ENCODE measurements at regions not wholly inside any gene's neighbourhood (a gene's known extent, or its start where the extent isn't known, plus 50 kb on each side); places are given as distances from the start of the nearest gene placed in this dataset.

DNA sequence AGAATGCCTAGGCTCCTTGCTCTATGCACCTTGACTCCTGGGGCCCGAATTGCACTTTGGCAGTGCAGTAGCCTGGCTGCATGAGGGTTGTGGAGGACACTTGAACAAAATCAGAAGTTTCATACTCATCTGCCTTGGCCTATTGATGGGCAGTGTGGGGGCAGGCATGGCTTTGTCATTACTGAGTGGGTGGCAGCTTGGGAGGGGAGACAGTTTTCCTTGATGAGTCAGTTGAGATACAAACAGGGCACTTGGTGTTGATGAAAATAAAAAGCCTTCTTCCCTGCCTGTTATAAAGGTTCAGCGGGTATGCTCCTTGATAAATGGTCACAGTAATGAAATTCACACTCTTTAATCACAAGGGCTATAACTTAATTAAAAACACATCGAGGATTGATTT, 126.8 kb upstream of the MAMLD1 start:
- H4K91ac ChIP-seq (ENCODE audit: low read depth, low read length, poor library complexity) = no peak overlapping the region
- H3K4me2 ChIP-seq (ENCODE audit: insufficient read depth, low read length, poor library complexity, severe bottlenecking) = no peak overlapping the region
- no peak overlapping the region for H2AK5ac ChIP-seq (ENCODE audit: low read depth, low read length)
- H3K18ac ChIP-seq (ENCODE audit: low read length) = no peak overlapping the region
- H2BK15ac ChIP-seq (ENCODE audit: low read length) = no peak overlapping the region
- no peaks in the 10 kb centered on the region for H3K4me1 ChIP-seq (ENCODE audit: control insufficient read depth in 2 of 2, insufficient read depth in 1 of 2, low read depth in 1 of 2, low read length in 2 of 2)
- no peak overlapping the region for H3K9ac ChIP-seq (ENCODE audit: low read depth, low read length, poor library complexity)
- no peaks in the 10 kb centered on the region for H3K9me3 ChIP-seq (replicated peaks in 1 of 2; ENCODE audit: control insufficient read depth in 2 of 2, insufficient read depth in 1 of 2, low read depth in 1 of 2, low read length in 2 of 2)
- no peak overlapping the region for H2BK5ac ChIP-seq (ENCODE audit: low read length)
- no peak overlapping the region for H3K14ac ChIP-seq (ENCODE audit: low read length)
- H3K27ac ChIP-seq (replicated peaks; ENCODE audit: low read length) = no peak overlapping the region
- no peak overlapping the region for H4K8ac ChIP-seq (ENCODE audit: low read depth, low read length)
- H3K4me3 ChIP-seq (ENCODE audit: low read length in 2 of 2) = no peak overlapping the region
- DNase-seq (ENCODE audit: low spot score) = no peak
- H3K79me1 ChIP-seq (ENCODE audit: low read depth, low read length) = no peaks in the 10 kb centered on the region
- no peak overlapping the region for H3K23ac ChIP-seq (ENCODE audit: low read depth, low read length, poor library complexity)
- no peaks in the 10 kb centered on the region for H3K36me3 ChIP-seq (replicated peaks in 1 of 2; ENCODE audit: control insufficient read depth in 2 of 2, insufficient read depth in 2 of 2, low read length in 2 of 2)
- H2AFZ ChIP-seq (ENCODE audit: low read length) = no peak overlapping the region
- no CpG with 5 or more reads among the region's 3 CpGs for WGBS, 2 donors (ENCODE audit: extremely low coverage in 2 of 2, insufficient read length in 2 of 2, insufficient replicate concordance in 1 of 2)
- H3K4ac ChIP-seq (ENCODE audit: low read length) = no peak overlapping the region
- no peak overlapping the region for H2BK12ac ChIP-seq (ENCODE audit: low read length)
- no peak overlapping the region for H2BK120ac ChIP-seq (ENCODE audit: low read depth, low read length)
- H3K27me3 ChIP-seq (ENCODE audit: control insufficient read depth in 3 of 3, insufficient read depth in 3 of 3, low read depth in 1 of 3, low read length in 3 of 3) = peaks cover 0 to 10% (median 0%) of the 10 kb centered on the region in 3 experiments

- Histone ChIP-seq H2BK120ac (ENCODE audit: low read depth, low read length) (no peak overlapping the region), H3K27ac (replicated peaks; ENCODE audit: low read length) (no peak overlapping the region), H3K4me1 (ENCODE audit: control insufficient read depth in 2 of 2, insufficient read depth in 1 of 2, low read depth in 1 of 2, low read length in 2 of 2) (no peaks in the 10 kb centered on the region), H3K79me1 (ENCODE audit: low read depth, low read length) (no peaks in the 10 kb centered on the region), H2BK15ac (ENCODE audit: low read length) (no peak overlapping the region), H3K36me3 (replicated peaks in 1 of 2; ENCODE audit: control insufficient read depth in 2 of 2, insufficient read depth in 2 of 2, low read length in 2 of 2) (no peaks in the 10 kb centered on the region), H4K8ac (ENCODE audit: low read depth, low read length) (no peak overlapping the region), H3K14ac (ENCODE audit: low read length) (no peak overlapping the region), H3K23ac (ENCODE audit: low read depth, low read length, poor library complexity) (no peak overlapping the region), H2AK5ac (ENCODE audit: low read depth, low read length) (no peak overlapping the region), H3K4me3 (ENCODE audit: low read length in 2 of 2) (no peak overlapping the region), H3K9me3 (replicated peaks in 1 of 2; ENCODE audit: control insufficient read depth in 2 of 2, insufficient read depth in 1 of 2, low read depth in 1 of 2, low read length in 2 of 2) (no peaks in the 10 kb centered on the region), H3K18ac (ENCODE audit: low read length) (peak overlapping the region; percentile 35), H4K91ac (ENCODE audit: low read depth, low read length, poor library complexity) (no peak overlapping the region), H2BK12ac (ENCODE audit: low read length) (no peak overlapping the region), H2BK5ac (ENCODE audit: low read length) (no peak overlapping the region), H3K4me2 (ENCODE audit: insufficient read depth, low read length, poor library complexity, severe bottlenecking) (no peak overlapping the region), H2AFZ (ENCODE audit: low read length) (no peak overlapping the region), H3K4ac (ENCODE audit: low read length) (no peak overlapping the region), H3K9ac (ENCODE audit: low read depth, low read length, poor library complexity) (no peak overlapping the region), H3K27me3 (ENCODE audit: control insufficient read depth in 3 of 3, insufficient read depth in 3 of 3, low read depth in 1 of 3, low read length in 3 of 3) (peaks cover 0 to 10% (median 0%) of the 10 kb centered on the region in 3 experiments)
- no CpG with 5 or more reads among the region's 6 CpGs for WGBS, 2 donors (ENCODE audit: extremely low coverage in 2 of 2, insufficient read length in 2 of 2, insufficient replicate concordance in 1 of 2)
- DNase-seq (ENCODE audit: low spot score) = no peak
Observed at GRCh38 chrX:150238632-150239382, 124.3 kb upstream of the MAMLD1 start.

DNA sequence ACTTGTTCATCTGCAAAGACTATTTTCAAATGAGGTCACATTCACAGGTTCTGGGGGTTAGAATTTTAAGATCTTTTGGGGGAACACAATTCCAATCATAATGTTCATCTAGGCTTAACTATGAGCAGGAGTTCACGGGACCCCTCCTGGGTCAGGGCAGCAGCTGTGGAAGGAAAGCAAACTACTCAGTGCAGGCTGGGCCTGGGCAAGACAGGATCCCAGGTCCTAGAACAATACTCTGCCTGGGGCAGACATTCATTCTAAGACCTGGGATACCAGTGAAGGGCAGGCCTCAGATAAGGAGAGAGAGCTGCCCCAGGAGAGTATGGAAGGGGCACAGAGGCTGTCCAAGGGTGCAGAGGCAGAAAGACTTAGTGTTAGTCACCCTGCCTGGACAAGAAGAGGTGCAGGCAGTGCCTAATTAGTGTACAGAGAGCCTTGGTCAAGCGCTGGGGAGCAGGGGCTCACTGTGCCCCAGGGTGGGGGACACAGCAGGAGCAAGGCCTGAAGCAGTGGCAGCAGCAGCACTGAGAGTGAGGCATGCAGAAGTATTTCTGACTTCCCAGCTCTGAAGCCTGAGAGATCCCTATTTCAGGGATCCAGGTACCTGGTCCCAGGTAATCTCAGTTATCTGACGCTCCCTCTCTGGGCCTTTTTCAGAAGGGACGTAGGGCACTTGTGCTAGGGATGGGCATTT, 123.0 kb upstream of the MAMLD1 start:
- no peak for DNase-seq (ENCODE audit: low spot score)
- Histone ChIP-seq H2BK15ac (ENCODE audit: low read length) (no peak overlapping the region), H2BK5ac (ENCODE audit: low read length) (no peak overlapping the region), H3K4ac (ENCODE audit: low read length) (no peak overlapping the region), H4K8ac (ENCODE audit: low read depth, low read length) (no peak overlapping the region), H3K4me3 (ENCODE audit: low read length in 2 of 2) (no peak overlapping the region), H3K79me1 (ENCODE audit: low read depth, low read length) (no peaks in the 10 kb centered on the region), H2AFZ (ENCODE audit: low read length) (no peak overlapping the region), H3K4me1 (ENCODE audit: control insufficient read depth in 2 of 2, insufficient read depth in 1 of 2, low read depth in 1 of 2, low read length in 2 of 2) (no peaks in the 10 kb centered on the region), H3K4me2 (ENCODE audit: insufficient read depth, low read length, poor library complexity, severe bottlenecking) (no peak overlapping the region), H3K9ac (ENCODE audit: low read depth, low read length, poor library complexity) (no peak overlapping the region), H3K18ac (ENCODE audit: low read length) (no peak overlapping the region), H2BK12ac (ENCODE audit: low read length) (no peak overlapping the region), H3K9me3 (replicated peaks in 1 of 2; ENCODE audit: control insufficient read depth in 2 of 2, insufficient read depth in 1 of 2, low read depth in 1 of 2, low read length in 2 of 2) (no peaks in the 10 kb centered on the region), H2AK5ac (ENCODE audit: low read depth, low read length) (no peak overlapping the region), H4K91ac (ENCODE audit: low read depth, low read length, poor library complexity) (no peak overlapping the region), H3K23ac (ENCODE audit: low read depth, low read length, poor library complexity) (no peak overlapping the region), H3K27ac (replicated peaks; ENCODE audit: low read length) (no peak overlapping the region), H3K14ac (ENCODE audit: low read length) (no peak overlapping the region), H3K36me3 (replicated peaks in 1 of 2; ENCODE audit: control insufficient read depth in 2 of 2, insufficient read depth in 2 of 2, low read length in 2 of 2) (no peaks in the 10 kb centered on the region), H2BK120ac (ENCODE audit: low read depth, low read length) (no peak overlapping the region), H3K27me3 (ENCODE audit: control insufficient read depth in 3 of 3, insufficient read depth in 3 of 3, low read depth in 1 of 3, low read length in 3 of 3) (peaks cover 0 to 6% (median 0%) of the 10 kb centered on the region in 3 experiments)
- WGBS, 2 donors (ENCODE audit: extremely low coverage in 2 of 2, insufficient read length in 2 of 2, insufficient replicate concordance in 1 of 2) = no CpG with 5 or more reads among the region's 4 CpGs

DNA sequence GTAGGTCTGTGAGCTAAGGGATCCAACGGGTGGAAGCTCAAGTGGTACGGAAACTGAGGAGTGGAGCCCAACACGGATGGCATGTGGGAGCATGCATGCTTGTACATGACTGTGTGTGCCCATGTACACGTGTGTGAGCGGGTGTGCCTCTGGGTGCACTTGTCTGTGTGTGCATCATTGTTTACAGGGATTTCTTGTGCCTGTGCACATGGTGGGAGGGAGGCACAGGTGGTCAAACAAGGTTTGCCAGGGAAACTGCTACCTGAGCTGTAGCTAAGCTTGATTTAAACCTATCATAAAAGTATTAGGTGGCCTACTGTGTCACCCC, 122.5 kb upstream of the MAMLD1 start:
- H3K27me3 ChIP-seq (ENCODE audit: control insufficient read depth in 3 of 3, insufficient read depth in 3 of 3, low read depth in 1 of 3, low read length in 3 of 3) = peaks cover 0 to 6% (median 0%) of the 10 kb centered on the region in 3 experiments
- no peak overlapping the region for H2BK12ac ChIP-seq (ENCODE audit: low read length)
- DNase-seq (ENCODE audit: low spot score) = no peak
- H3K4me3 ChIP-seq (ENCODE audit: low read length in 2 of 2) = no peak overlapping the region
- no peak overlapping the region for H3K14ac ChIP-seq (ENCODE audit: low read length)
- H3K4me1 ChIP-seq (ENCODE audit: control insufficient read depth in 2 of 2, insufficient read depth in 1 of 2, low read depth in 1 of 2, low read length in 2 of 2) = no peaks in the 10 kb centered on the region
- H2BK5ac ChIP-seq (ENCODE audit: low read length) = no peak overlapping the region
- H2BK120ac ChIP-seq (ENCODE audit: low read depth, low read length) = no peak overlapping the region
- no peaks in the 10 kb centered on the region for H3K79me1 ChIP-seq (ENCODE audit: low read depth, low read length)
- H4K8ac ChIP-seq (ENCODE audit: low read depth, low read length) = no peak overlapping the region
- no peak overlapping the region for H2AK5ac ChIP-seq (ENCODE audit: low read depth, low read length)
- H2BK15ac ChIP-seq (ENCODE audit: low read length) = no peak overlapping the region
- no peaks in the 10 kb centered on the region for H3K36me3 ChIP-seq (replicated peaks in 1 of 2; ENCODE audit: control insufficient read depth in 2 of 2, insufficient read depth in 2 of 2, low read length in 2 of 2)
- no peak overlapping the region for H3K4ac ChIP-seq (ENCODE audit: low read length)
- no peak overlapping the region for H3K9ac ChIP-seq (ENCODE audit: low read depth, low read length, poor library complexity)
- no CpG with 5 or more reads among the region's 5 CpGs for WGBS, 2 donors (ENCODE audit: extremely low coverage in 2 of 2, insufficient read length in 2 of 2, insufficient replicate concordance in 1 of 2)
- no peak overlapping the region for H4K91ac ChIP-seq (ENCODE audit: low read depth, low read length, poor library complexity)
- no peak overlapping the region for H3K23ac ChIP-seq (ENCODE audit: low read depth, low read length, poor library complexity)
- no peak overlapping the region for H3K18ac ChIP-seq (ENCODE audit: low read length)
- no peak overlapping the region for H2AFZ ChIP-seq (ENCODE audit: low read length)
- H3K27ac ChIP-seq (replicated peaks; ENCODE audit: low read length) = no peak overlapping the region
- no peak overlapping the region for H3K4me2 ChIP-seq (ENCODE audit: insufficient read depth, low read length, poor library complexity, severe bottlenecking)
- no peaks in the 10 kb centered on the region for H3K9me3 ChIP-seq (replicated peaks in 1 of 2; ENCODE audit: control insufficient read depth in 2 of 2, insufficient read depth in 1 of 2, low read depth in 1 of 2, low read length in 2 of 2)

Data from neuronal stem cell (in vitro differentiated cells).